Spleen (tissue), 11 donors: ENCODE measurements at regions not wholly inside any gene's neighbourhood (a gene's known extent, or its start where the extent isn't known, plus 50 kb on each side); places are given as distances from the start of the nearest gene placed in this dataset.
"Not testable (repeated sequence)": the region's sequence is repeated elsewhere in the genome, so short reads cannot be mapped to it uniquely, and the experiment has no call there.

Experiments used
- DNase-seq: peaks from one replicate; pipeline ENCODE4 v3.0.0-alpha.2; 2020
- H3K27ac ChIP-seq, 8 donors: fragments of 200-600 bp; sonication (generic) in 7 of 8; 1 replicate in 4 of 8; 2 replicates in 4 of 8; pipeline versions ENCODE4 v1.5.0 to v1.8.0; 2016 to 2021; ENCODE audit warnings: inconsistent platforms in 4 of 8, mild to moderate bottlenecking in 4 of 8, moderate library complexity in 1 of 8
- H3K27me3 ChIP-seq, 7 donors: fragments of 200-600 bp; sonication (generic) in 6 of 7; replicated peaks in 1 of 7; 1 replicate in 4 of 7; 2 replicates in 3 of 7; pipeline versions ENCODE4 v1.5.0 to v1.8.0; 2016 to 2021; ENCODE audit warnings: inconsistent platforms in 3 of 7, mild to moderate bottlenecking in 1 of 7
- H3K36me3 ChIP-seq, 6 donors: fragments of 200-600 bp; sonication (generic) in 5 of 6; 1 replicate in 4 of 6; 2 replicates in 2 of 6; pipeline versions ENCODE4 v1.5.0 to v1.8.0; 2016 to 2021; ENCODE audit warnings: inconsistent platforms in 2 of 6
- H3K4me1 ChIP-seq, 6 donors: fragments of 200-600 bp; sonication (generic) in 5 of 6; 1 replicate in 3 of 6; 2 replicates in 3 of 6; pipeline versions ENCODE4 v1.5.0 to v1.8.0; 2016 to 2021; ENCODE audit warnings: inconsistent platforms in 3 of 6
- H3K4me3 ChIP-seq, 8 donors: fragments of 200-600 bp; sonication (generic) in 7 of 8; 1 replicate in 4 of 8; 2 replicates in 4 of 8; pipeline versions ENCODE4 v1.5.0 to v1.8.0; 2016 to 2021; ENCODE audit warnings: inconsistent platforms in 4 of 8, mild to moderate bottlenecking in 4 of 8, moderate library complexity in 2 of 8
- H3K9me3 ChIP-seq, 8 donors: fragments of 200-600 bp; sonication (generic) in 7 of 8; 1 replicate in 4 of 8; 2 replicates in 4 of 8; pipeline versions ENCODE4 v1.5.0 to v1.8.0; 2016 to 2021; ENCODE audit warnings: inconsistent platforms in 4 of 8
- CTCF ChIP-seq, 11 experiments: fragments of 200-600 bp in 7 of 11; fragments of 450-650 bp in 4 of 11; sonication (generic) in 4 of 11; IDR thresholded peaks in 8 of 11; conservative IDR thresholded peaks in 3 of 11; 1 replicate in 7 of 11; 2 replicates in 4 of 11; pipeline versions ENCODE4 v1.4.0 to v1.8.0; 2016 to 2021; ENCODE audit warnings: antibody characterized with exemption in 11 of 11, inconsistent platforms in 4 of 11, mild to moderate bottlenecking in 1 of 11
- POLR2A ChIP-seq, 3 donors: fragments of 450-650 bp; IDR thresholded peaks; one replicate each; pipeline ENCODE4 v1.5.1; 2017; ENCODE audit warnings: antibody characterized with exemption in 3 of 3, mild to moderate bottlenecking in 1 of 3
- POLR2AphosphoS5 ChIP-seq, 3 donors: sonication (generic); formaldehyde crosslinking; IDR thresholded peaks; one replicate each; pipeline ENCODE4 v1.5.1; 2017; ENCODE audit warnings: antibody characterized with exemption in 3 of 3
- WGBS, 5 donors: extraction: QIAGEN DNeasy Blood & Tissue Kit in 3 of 5; methylation state at CpG; one replicate each; pipeline versions ENCODE4 v1.1.5 to v1.1.7; 2013 to 2018; 5-methylcytosine and 5-hydroxymethylcytosine counted together
- intact Hi-C: fragments of 100-400 bp; cut with DNase I; formaldehyde crosslinking; loops from one replicate; pipeline ENCODE4 v1.15.0; 2023; ENCODE audit warnings: low total_unique reads
- donor health status: healthy with polysubstance abuse.
- donor health status: DM: no; HTN: no; CAD: no; lungs with moderate emphysema.
- donor health status: DM: no; HTN: no; CAD: no.
- donor health status: Bipolar disorder and iron deficiency.
- donor health status: healthy.
- donor health status: DM: no; HTN: no; CAD: no.
- donor health status: DM: yes; HTN: yes; CAD: no.

- Histone ChIP-seq H3K9me3 (no peaks in the 10 kb centered on the region), H3K4me3 (no peak overlapping the region), H3K4me1 (no peaks in the 10 kb centered on the region), H3K27ac (no peak overlapping the region), H3K27me3 (no peaks in the 10 kb centered on the region), H3K36me3 (no peaks in the 10 kb centered on the region)
- TF ChIP-seq POLR2AphosphoS5 (IDR thresholded peaks at IDR 0.05): no peak
- TF ChIP-seq CTCF (IDR thresholded peaks at IDR 0.05 in 8 of 11, conservative IDR thresholded peaks at IDR 0.05 in 3 of 11): no peak
- TF ChIP-seq POLR2A (IDR thresholded peaks at IDR 0.05): no peak
- DNase-seq: no peak
- WGBS, 5 donors: 57 to 72% (median 63%) methylated on average over 4 of the region's 4 CpGs
- intact Hi-C loops: no loop called here
Measured at GRCh38 chr3:110881069-110881468, 190.5 kb upstream of the NECTIN3 start.

GRCh38 chr3:110886222-110886893, 185.3 kb upstream of the NECTIN3 start:
- no peak overlapping the region for H3K4me3 ChIP-seq
- TF ChIP-seq POLR2AphosphoS5 (IDR thresholded peaks at IDR 0.05) (no peak), POLR2A (IDR thresholded peaks at IDR 0.05) (no peak), CTCF (IDR thresholded peaks at IDR 0.05 in 8 of 11, conservative IDR thresholded peaks at IDR 0.05 in 3 of 11) (no peak)
- H3K9me3 ChIP-seq: no peaks in the 10 kb centered on the region
- H3K27me3 ChIP-seq: no peaks in the 10 kb centered on the region
- WGBS, 5 donors: 56 to 82% (median 71%) methylated on average over 10 of the region's 10 CpGs
- no peak overlapping the region for H3K27ac ChIP-seq
- no peak for DNase-seq
- intact Hi-C loops: no loop called here
- no peaks in the 10 kb centered on the region for H3K36me3 ChIP-seq
- no peaks in the 10 kb centered on the region for H3K4me1 ChIP-seq

GRCh38 chr3:110887176-110887575, 184.4 kb upstream of the NECTIN3 start:
- Histone ChIP-seq H3K27me3 (no peaks in the 10 kb centered on the region), H3K27ac (no peak overlapping the region), H3K36me3 (no peaks in the 10 kb centered on the region), H3K4me3 (no peak overlapping the region), H3K9me3 (no peaks in the 10 kb centered on the region), H3K4me1 (no peaks in the 10 kb centered on the region)
- no peak for DNase-seq
- WGBS, 5 donors: 75 to 92% (median 81%) methylated on average over 1 of the region's 1 CpG
- TF ChIP-seq POLR2A (IDR thresholded peaks at IDR 0.05) (no peak), POLR2AphosphoS5 (IDR thresholded peaks at IDR 0.05) (no peak), CTCF (IDR thresholded peaks at IDR 0.05 in 8 of 11, conservative IDR thresholded peaks at IDR 0.05 in 3 of 11) (no peak)
- intact Hi-C loops: no loop called here

GRCh38 chr3:110888625-110889375, 182.8 kb upstream of the NECTIN3 start:
- H3K36me3 ChIP-seq, DNase-seq, H3K27ac ChIP-seq, H3K9me3 ChIP-seq, H3K4me3 ChIP-seq, H3K27me3 ChIP-seq, intact Hi-C loops, H3K4me1 ChIP-seq: not testable (repeated sequence)
- 59 to 95% (median 92%) methylated on average over 27 to 32 of the region's 33 CpGs for WGBS, 5 donors

DNA sequence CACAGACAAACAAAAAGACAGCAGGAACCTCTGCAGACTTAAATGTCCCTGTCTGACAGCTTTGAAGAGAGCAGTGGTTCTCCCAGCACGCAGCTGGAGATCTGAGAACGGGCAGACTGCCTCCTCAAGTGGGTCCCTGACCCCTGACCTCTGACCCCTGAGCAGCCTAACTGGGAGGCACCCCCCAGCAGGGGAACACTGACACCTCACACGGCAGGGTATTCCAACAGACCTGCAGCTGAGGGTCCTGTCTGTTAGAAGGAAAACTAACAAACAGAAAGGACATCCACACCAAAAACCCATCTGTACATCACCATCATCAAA, 182.3 kb upstream of the NECTIN3 start:
- H3K4me1 ChIP-seq, H3K36me3 ChIP-seq, H3K9me3 ChIP-seq, H3K27me3 ChIP-seq, H3K4me3 ChIP-seq, DNase-seq, intact Hi-C loops, H3K27ac ChIP-seq: not testable (repeated sequence)
- WGBS, 5 donors: 43 to 72% (median 67%) methylated on average over 1 to 3 of the region's 3 CpGs; no CpG with 5 or more reads in 2 of the 5 donors
